ENCODE measurements at regions not wholly inside any gene's neighbourhood (a gene's known extent, or its start where the extent isn't known, plus 50 kb on each side); places are given as distances from the start of the nearest gene placed in this dataset.

- DNase-seq (ENCODE audit: low read depth in 1 of 2, low spot score in 1 of 2), result no peak
Observed at GRCh38 chr9:2351324-2351723, 270.3 kb upstream of the VLDLR start.

- no peak for DNase-seq (ENCODE audit: low read depth in 1 of 2, low spot score in 1 of 2)
Observed at GRCh38 chr9:2354216-2354615, 267.4 kb upstream of the VLDLR start.

GRCh38 chr9:2354856-2355696 is 266.5 kb upstream of the VLDLR start:
- DNase-seq (ENCODE audit: low read depth in 1 of 2, low spot score in 1 of 2), result no peak

GRCh38 chr9:2355697-2355983 is 265.9 kb upstream of the VLDLR start:
- no peak for DNase-seq (ENCODE audit: low read depth in 1 of 2, low spot score in 1 of 2)

GRCh38 chr9:2356041-2356790 is 265.4 kb upstream of the VLDLR start:
- DNase-seq (ENCODE audit: low read depth in 1 of 2, low spot score in 1 of 2), result no peak

GRCh38 chr9:2359891-2360471 is 261.6 kb upstream of the VLDLR start:
- no peak for DNase-seq (ENCODE audit: low read depth in 1 of 2, low spot score in 1 of 2)

GRCh38 chr9:2362150-2362549 is 259.4 kb upstream of the VLDLR start:
- DNase-seq (ENCODE audit: low read depth in 1 of 2, low spot score in 1 of 2), result no peak

GRCh38 chr9:2363138-2363745 is 258.3 kb upstream of the VLDLR start:
- DNase-seq (ENCODE audit: low read depth in 1 of 2, low spot score in 1 of 2), result no peak

GRCh38 chr9:2363781-2364180 is 257.8 kb upstream of the VLDLR start:
- DNase-seq (ENCODE audit: low read depth in 1 of 2, low spot score in 1 of 2), result no peak

- no peak for DNase-seq (ENCODE audit: low read depth in 1 of 2, low spot score in 1 of 2)
Observed at GRCh38 chr9:2367970-2368369, 253.6 kb upstream of the VLDLR start.

- DNase-seq (ENCODE audit: low read depth in 1 of 2, low spot score in 1 of 2), result no peak
Observed at GRCh38 chr9:2373648-2374047, 247.9 kb upstream of the VLDLR start.

GRCh38 chr9:2375114-2375513 is 246.5 kb upstream of the VLDLR start:
- no peak for DNase-seq (ENCODE audit: low read depth in 1 of 2, low spot score in 1 of 2)

GRCh38 chr9:2377117-2377516 is 244.5 kb upstream of the VLDLR start:
- no peak for DNase-seq (ENCODE audit: low read depth in 1 of 2, low spot score in 1 of 2)

- DNase-seq (ENCODE audit: low read depth in 1 of 2, low spot score in 1 of 2), result no peak
Observed at GRCh38 chr9:2377834-2378233, 243.8 kb upstream of the VLDLR start.

- DNase-seq (ENCODE audit: low read depth in 1 of 2, low spot score in 1 of 2), result no peak
Observed at GRCh38 chr9:2378266-2378665, 243.3 kb upstream of the VLDLR start.

GRCh38 chr9:2378816-2379215 is 242.8 kb upstream of the VLDLR start:
- DNase-seq (ENCODE audit: low read depth in 1 of 2, low spot score in 1 of 2), result no peak

- no peak for DNase-seq (ENCODE audit: low read depth in 1 of 2, low spot score in 1 of 2)
Observed at GRCh38 chr9:2384741-2385140, 236.8 kb upstream of the VLDLR start.

- DNase-seq (ENCODE audit: low read depth in 1 of 2, low spot score in 1 of 2), result no peak
Observed at GRCh38 chr9:2385746-2386145, 235.8 kb upstream of the VLDLR start.

GRCh38 chr9:2386566-2386965 is 235.0 kb upstream of the VLDLR start:
- DNase-seq (ENCODE audit: low read depth in 1 of 2, low spot score in 1 of 2), result no peak

GRCh38 chr9:2387166-2387565 is 234.4 kb upstream of the VLDLR start:
- no peak for DNase-seq (ENCODE audit: low read depth in 1 of 2, low spot score in 1 of 2)

GRCh38 chr9:2389404-2389803 is 232.2 kb upstream of the VLDLR start:
- no peak for DNase-seq (ENCODE audit: low read depth in 1 of 2, low spot score in 1 of 2)

- DNase-seq (ENCODE audit: low read depth in 1 of 2, low spot score in 1 of 2), result no peak
Observed at GRCh38 chr9:2390028-2390427, 231.6 kb upstream of the VLDLR start.

Measured in activated CD4-positive, alpha-beta T cell treated with anti-CD3 and anti-CD28 coated beads, Interleukin-2, amount 50 U/mL, for 24 hours (primary cell).